ENCODE measurements at regions not wholly inside any gene's neighbourhood (a gene's known extent, or its start where the extent isn't known, plus 50 kb on each side); places are given as distances from the start of the nearest gene placed in this dataset.
"Not testable (repeated sequence)": the region's sequence is repeated elsewhere in the genome, so short reads cannot be mapped to it uniquely, and the experiment has no call there.

DNA sequence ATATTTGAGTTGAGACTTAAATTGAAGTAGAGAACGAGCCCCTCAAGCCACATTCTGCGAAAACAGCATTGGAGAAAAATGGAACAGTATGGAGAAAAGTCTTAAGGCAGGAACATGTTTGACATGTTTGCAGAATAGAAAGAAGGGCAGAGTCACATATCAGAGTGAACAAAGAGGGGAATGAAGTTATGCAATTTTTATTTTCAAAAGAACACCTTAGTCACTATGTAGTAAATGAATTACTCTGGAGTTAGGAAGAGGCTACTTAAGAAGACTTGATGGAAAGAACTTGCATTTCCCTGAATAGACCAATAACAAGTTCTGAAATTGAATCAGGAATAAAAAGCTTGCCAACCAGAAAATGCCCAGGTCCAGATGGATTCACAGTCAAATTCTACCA is 391.4 kb upstream of the CDH19 start:
- no peak for DNase-seq

DNA sequence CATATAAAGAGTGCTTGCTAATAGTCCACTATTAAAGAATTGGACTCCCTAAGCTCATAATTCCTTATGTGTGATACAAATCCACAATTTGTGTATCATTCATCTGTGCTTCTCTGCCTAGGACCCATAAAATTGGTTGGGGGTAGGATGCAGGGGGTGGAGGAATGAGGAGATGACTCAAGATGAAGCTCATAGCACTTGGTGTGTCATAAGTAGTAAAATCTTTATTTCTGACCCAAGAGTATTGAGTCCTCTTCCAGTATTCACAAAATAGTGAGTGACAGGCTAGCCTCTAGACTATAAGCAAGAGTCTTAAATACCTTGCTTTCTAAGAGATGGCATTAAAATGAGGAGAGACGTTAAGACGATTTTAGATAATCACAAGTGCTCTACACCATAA is 390.9 kb upstream of the CDH19 start:
- DNase-seq = no peak

DNA sequence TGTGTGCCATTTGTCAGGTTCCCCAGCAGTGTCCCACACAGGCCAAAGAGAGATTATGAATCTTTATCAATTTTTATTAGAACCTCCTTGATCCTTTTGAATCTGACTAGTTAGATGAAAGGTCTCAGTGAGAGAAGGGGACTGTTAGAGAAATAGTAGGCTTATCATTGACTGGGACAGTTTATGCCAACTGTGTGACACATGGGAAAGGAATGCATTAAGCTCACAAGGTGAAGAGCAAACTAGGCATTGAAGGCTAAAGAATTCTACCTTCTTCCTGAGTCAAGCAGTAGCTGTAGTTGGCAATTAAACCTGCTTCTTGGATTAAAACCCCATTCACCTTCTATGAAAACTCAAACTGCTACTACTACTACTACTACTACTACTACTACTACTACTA is 389.6 kb upstream of the CDH19 start:
- no peak for DNase-seq

DNA sequence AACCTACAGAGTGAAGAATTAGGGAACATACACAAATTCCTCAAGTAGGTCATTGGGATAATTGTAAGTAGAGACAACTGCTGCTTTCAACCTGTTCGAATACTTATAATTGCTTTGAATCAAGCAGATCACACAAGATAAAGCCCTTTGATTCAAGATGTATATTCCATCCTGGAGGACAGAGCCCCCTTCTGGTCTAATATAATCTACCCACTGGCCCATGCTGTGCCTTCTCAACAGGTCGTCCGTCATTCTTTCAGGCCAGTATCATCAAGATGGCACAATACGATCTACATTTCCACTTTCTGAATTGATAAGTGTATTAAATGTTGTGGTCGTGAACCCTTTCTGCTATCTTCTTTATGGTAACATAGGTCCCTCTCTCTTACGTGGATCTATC is 387.0 kb upstream of the CDH19 start:
- DNase-seq = no peak

DNA sequence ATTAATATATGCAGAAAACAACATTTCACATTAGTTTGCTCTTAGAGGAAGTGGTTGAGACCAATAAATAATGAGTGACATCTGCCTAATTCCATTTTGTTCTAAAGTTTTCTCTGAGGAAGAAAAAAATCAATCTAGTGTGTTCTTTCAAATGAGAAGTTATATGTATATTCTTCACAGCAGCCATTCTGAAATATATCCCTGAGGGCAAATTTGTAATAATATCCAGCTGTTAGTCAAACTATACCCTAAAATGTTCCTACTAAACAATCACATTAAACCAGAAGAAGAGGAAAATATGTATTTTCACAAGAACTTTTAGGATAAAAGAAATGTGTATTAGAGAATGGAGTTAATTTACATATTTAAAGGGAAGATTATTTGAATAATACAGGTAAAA is 375.1 kb upstream of the CDH19 start:
- DNase-seq = no peak

DNA sequence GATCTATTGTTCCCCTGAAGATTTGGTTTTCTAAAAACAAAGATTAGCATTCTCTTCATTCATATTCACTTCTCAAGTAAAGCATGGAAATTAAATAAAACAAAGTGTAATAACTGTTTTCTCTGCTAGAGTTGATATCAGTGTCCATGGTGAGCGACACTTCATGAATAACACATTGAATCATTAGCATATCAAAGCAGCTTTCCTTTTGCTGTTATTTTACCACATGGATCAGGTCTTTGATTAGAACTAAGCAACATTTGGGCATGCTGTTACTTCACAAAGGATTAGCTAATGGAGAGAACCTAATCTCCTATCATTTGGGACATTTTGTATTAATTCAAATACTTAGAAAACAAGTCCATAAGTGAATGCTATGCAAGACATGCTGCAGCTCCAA is 368.8 kb upstream of the CDH19 start:
- no peak for DNase-seq

DNA sequence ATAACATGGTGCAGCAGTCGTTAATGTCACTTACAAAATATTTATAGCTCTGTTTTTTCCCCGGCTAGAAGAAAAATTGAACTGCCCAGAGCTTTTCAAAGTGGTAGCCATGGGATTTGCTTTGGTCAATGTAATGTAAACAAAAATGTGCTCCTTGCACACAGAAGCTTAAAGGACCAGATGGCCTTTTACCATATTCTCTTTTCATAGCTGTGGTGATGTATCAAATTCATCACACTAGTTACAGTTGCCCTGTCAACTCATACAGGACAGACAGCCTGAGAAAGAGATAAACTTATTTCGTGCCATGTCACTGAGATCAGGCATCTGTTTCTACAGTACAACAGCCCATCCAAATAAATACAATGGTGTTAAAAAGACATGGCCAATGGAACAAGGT is 368.1 kb upstream of the CDH19 start:
- DNase-seq = no peak

DNA sequence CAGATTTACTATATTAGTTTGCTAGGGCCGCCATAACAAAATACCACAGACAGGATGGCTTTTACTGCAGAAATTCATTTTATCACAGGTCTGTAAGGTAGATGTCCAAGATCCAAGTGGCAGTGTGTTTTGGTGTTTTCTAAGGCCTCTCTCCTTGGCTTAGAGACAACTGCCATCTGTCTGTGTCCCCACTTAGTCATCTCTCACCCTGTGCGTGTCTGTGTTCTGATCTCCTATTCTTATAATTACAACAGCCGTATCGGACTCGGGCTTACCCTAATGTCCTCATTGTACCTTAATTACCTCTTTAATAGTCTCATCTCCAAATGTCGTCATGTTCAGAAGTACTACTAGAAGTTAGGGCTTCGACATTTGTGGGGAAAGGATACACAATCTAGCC is 362.3 kb upstream of the CDH19 start:
- no peak for DNase-seq

DNA sequence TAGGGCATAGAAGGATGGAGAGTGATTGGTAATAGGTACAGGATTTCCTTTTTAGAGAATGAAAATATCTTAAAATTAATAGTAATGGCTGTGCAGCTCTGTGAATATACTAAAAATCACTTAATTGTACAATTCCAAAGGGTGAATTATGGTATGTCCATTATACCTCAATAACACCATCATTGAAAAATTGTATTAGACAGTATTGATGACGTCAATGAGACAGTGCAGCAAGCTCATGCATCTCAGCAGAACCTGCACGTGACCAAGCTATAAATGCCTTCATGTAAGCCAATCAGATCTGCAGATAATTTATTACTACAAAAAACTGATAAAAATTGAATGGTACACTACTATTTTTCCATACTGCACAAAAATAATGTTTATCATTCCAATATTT is 354.4 kb upstream of the CDH19 start:
- no peak for DNase-seq

DNA sequence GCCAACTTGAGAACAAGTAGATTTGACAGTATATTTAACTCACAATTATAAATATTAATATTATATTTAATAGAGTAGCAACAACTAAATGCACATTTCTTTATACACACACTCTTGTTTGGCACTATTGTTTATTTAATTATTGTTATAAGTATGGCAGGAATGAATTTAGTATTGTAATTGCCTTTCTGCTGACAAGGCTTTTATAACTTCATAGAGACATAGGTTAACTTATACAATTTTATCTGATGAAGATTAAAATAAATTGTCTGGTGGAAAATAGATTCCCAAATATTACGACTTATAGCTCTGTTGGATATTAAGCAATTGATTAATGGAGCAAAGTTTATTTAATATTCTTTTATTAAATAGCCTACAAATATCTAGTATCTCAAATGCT is 347.9 kb upstream of the CDH19 start:
- no peak for DNase-seq

DNA sequence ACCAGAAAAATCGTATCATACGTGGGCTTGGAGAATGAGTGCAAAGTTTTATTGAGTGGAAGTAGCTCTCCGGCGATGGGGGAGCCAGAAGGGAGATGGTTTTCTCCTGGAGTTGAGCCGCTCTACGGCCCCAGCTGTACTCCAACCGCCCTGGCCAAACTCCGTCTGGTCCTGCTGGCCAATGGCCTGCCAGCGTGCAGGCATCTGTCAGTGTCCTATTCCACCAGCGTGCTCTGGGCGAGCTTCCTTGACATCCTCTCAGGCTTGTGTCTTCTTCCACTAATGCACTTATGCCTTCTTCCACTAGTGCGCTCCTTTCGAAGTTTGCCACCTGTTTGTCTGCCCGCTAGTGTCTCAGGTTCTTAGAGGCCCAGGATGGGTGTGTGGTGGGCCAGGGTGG is 345.5 kb upstream of the CDH19 start:
- no peak for DNase-seq

DNA sequence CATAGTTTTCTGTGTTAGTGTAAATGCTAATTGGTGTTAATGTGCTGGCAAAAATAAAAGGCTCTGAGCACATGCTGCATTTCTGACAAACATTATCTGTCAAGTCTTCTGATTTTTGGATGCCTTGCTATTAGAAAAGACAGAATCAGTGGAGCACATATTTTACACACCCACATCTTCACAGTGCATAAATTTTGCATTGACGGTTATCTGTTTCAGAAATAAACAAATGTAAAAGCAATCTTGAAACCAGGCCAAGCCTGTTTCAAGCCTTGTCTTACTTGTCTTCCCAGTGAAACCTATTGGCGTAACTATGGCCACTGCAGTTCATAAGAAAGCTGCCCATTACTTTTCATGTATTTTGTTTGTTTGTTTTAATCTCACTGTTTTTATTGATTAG is 333.7 kb upstream of the CDH19 start:
- DNase-seq = no peak

DNA sequence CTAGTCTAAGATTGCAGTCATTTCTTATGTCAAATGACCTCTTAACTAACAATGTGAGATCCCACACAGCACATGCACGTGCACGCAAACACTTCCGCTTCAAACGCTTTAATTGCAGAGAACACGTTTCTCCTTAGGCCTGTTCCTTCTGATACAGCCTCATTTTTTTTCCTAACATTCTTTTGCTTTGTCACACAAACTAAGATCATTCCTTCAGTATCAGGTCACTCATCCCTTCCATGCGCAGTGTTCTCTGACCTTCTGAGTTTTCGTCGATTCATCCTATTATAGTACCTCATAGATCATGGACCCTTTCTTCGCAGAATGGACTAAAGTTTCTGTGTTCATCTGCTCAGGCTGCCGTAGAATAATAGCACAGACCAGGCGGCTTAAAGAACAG is 327.1 kb upstream of the CDH19 start:
- DNase-seq = no peak

DNA sequence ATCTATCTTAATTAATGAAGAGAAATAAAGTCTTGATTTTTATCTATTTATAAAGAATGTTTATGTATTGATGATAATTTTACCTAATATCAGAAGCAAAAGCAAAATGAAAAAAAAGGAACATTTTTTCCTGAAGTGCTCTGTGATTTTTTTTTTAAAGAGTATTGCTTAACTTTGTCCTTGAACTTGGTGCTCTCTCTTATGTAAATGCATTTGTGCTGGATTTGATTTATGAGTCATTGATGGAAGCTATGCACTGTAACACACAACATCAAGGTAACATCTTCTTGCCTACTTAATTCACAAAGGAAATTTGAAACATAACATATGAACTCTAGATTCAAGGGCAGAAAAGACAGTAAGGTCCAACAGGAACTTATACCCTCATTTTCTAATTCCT is 312.9 kb upstream of the CDH19 start:
- DNase-seq = no peak

DNA sequence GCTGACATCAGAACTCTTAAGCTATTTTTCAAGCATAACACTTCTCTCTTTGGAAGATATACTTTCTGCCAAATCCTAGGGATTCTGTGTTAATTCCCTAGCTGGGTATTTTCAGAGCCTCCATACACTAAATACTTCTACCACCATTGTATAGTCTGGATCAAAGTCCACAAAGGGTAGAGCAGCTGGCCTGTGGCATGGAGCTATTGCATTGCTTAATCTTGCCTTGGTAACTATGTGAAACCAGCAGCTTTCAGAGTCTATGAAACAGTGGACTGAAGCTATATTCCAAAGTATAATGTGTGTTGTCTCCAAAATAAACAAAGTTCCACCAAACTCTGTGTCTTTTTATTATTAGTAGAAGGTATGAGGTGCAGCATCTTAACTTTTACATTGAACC is 296.9 kb upstream of the CDH19 start:
- no peak for DNase-seq

DNA sequence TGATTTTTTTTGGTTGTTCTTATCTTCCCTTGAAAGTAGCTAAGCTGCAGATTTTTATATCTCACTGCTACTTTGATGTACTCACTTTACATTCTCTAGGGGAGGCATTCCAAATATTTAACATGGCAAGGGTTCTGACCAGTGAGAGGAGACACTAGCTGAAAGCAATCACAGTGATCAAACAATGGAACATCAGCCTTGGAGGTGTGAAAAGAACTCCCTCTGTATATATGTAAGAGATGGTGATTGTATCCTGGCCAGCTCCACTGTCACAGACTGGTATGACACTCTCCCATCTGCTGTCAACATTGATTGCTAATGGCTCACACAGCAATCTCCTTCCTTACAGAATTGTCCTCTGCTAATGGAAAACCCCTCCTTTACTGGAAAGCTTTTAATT is 291.7 kb upstream of the CDH19 start:
- no peak for DNase-seq

DNA sequence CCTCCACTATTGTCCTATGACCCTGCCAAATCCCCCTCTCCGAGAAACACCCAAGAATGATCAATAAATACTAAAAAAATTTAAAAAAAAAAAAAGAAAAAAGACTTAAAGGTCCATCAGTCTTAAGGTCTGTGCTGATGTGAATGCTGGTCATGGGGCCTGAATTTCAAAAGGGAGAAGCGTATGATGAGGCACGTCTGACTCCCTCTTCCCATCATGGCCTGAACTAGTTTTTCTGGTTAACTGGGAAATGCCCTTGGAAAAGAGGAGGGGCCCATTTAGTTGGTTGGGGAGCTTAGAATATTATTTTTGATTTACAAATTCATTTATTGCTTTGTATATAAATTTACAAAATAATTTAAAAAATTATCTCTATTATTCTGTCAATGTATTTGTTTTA is 291.0 kb upstream of the CDH19 start:
- DNase-seq = no peak

DNA sequence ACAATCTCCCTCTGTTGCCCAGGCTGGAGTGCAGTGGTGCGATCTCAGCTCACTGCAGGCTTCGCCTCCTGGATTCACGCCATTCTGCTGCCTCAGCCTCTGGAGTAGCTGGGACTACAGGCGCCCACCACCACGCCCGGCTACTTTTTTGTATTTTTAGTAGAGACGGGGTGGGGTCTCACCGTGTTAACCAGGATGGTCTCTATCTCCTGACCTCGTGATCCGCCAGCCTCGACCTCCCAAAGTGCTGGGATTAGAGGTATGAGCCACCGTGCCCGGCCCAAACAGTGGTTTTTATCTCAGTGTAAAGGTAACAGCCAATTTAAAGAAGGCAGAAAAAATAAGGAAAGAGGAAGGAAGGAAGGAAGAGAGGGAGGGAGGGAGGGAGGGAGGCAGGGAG is 288.5 kb upstream of the CDH19 start:
- not testable (repeated sequence) for DNase-seq

DNA sequence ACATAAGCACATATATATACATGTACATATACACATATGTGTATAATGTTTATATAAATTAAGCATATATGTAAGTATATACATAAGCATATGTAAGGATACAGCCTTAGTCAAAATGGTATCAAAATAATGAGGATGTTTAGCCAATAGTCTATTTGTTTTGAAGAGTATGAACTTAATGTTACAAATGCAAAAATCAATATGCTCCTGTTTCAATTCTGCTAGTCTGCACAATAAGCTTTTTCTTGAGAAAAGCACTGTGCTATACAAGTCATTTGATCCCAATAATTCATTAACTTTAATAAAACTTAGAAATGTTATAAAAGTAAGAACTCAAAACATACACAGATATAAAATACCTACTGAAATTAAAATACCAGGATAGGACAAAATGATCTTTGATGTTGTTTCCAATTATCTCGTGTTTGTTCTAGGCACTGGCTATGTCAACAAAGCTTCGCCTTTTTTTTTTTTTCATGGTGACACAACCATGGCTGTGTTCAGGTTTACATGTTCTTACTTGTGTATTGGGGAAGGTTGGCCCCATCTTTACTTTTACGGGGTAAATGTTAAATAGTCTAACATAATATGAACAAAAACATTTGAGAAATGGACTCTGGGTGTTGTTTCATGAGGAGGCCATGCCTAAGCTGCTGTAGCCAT is 271.1 kb upstream of the CDH19 start:
- DNase-seq = no peak

DNA sequence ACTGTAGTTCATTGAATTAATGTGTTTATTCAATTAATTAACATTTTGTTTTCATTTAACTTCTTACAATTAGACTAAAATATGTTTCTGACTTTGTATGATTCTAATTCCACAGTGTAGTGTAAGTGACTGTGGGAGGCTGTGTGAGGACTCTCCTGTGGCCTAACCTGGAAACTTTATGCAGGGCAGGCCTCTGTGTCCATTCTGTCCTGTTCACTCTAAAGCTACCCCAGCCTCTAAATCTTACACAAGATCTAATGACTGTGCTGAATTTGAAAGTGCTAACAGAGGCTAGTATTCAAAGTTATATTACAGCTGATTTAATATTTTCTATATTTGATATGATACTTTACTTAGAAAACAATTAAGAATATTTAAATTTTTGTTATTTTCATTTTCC is 270.5 kb upstream of the CDH19 start:
- no peak for DNase-seq

DNA sequence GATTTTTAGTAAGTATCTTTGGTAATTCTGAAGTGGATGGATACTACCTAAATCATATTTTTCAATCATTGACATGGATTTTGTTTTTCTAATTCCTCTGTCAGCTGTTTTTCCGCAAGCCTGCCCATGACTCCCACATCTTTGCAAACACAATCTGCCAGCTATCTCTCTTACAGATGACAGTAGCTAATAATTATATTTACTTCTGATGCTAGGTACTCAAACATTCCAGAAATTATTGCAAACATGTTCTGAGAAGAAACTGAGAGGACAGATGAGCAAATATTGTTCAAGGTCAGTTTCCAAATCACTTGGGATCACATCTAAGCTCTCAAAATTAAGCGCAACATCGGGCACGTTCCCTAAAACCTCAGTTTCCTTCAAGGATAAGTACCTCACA is 270.0 kb upstream of the CDH19 start:
- DNase-seq = no peak

DNA sequence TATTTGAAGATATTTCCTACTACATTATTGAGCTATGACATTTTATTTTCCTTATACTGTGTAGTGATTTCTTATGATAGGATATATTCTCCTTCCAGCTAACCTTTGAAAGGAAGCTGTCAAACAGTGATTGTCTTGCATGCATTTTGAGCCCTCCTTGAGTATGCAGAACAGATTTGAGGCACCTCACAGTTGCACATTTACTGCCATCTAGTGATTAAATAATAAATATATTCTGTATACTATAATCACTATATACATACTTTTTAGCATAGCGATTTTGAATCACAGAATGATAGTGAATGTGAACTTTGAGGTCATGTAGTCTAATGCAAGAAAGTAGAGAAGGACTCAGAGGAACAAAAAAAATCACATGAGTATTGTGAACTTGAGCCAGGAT is 268.4 kb upstream of the CDH19 start:
- no peak for DNase-seq

DNA sequence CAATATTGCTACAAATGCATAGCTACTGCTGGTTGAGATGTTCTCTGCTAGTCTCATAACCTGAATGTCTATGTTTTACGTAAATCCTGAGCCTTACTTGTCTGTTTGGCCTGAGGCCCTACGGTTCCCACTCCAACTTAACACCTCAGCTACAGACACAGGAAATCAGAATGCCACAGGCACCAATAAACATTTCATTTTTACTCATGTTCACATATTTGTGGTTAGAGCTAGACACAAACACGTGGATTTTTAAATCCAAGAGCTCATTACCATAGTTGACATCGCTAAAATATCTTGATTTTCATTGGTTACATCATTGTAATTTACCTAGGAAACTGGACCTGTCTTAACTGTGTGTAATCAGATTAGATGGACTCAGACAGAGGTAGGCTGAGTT is 263.8 kb upstream of the CDH19 start:
- DNase-seq = no peak

DNA sequence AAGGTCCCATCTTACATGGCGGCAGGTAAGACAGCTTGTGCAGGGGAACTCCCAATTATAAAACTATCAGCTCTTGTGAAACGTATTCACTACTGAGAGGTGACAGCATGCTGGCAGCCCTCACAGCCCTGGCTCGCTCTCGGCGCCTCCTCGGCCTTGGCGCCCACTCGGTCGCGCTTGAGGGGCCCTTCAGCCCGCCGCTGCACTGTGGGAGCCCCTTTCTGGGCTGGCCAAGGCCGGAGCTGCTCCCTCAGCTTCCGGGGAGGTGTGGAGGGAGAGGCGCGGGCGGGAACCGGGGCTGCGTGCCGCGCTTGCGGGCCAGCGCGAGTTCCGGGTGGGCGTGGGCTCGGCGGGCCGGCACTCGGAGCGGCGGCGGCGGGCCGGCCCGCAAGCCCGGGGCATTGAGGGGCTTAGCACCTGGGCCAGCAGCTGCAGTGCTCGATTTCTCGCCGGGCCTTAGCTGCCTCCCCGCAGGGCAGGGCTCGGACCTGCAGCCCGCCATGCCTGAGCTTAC is 262.6 kb upstream of the CDH19 start:
- not testable (repeated sequence) for DNase-seq

DNA sequence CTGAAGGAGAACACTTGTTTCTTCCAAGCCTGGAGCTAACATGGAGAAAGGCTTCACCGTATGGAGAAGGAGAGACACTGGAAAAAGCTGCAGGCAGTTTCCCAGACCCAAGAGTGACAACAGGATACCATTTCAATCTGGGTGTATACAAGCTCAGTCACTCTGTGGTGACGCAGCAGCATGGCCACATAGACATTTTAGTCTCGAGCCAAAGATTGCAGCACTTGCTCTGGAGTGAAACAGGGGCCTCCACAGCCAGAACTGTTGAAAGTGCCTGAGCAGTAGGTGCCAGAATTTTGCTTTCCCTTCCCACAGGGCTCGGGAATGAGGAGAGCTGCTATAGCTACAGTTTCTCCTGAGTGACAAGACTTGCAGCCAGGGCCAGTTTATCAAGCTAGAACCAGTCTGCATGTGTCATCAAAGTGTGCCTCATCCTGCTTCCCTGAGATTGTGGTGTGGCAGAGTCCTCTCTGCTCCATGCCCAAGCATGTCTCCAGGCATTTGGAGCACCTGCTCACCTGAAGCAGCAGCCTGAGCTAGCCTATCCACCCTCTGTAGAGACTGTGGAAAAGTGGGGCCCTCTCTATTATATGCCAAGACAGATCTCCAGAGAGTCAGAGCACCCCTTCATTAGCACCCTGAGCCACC is 234.6 kb upstream of the CDH19 start:
- DNase-seq = no peak

All from stimulated activated CD8-positive, alpha-beta memory T cell treated with anti-CD3 and anti-CD28 coated beads, Interleukin-4, amount 100 ng/mL, for 48 hours (primary cell).